ENCODE measurements at regions not wholly inside any gene's neighbourhood (a gene's known extent, or its start where the extent isn't known, plus 50 kb on each side); places are given as distances from the start of the nearest gene placed in this dataset.

GRCh38 chr2:122575076-122575475 is 819.6 kb downstream of the TSN start:
- peaks cover 4% of the 10 kb centered on the region for H3K9me3 Mint-ChIP-seq
- no peak for TF ChIP-seq CTCF (IDR thresholded peaks at IDR 0.05; ENCODE audit: unreplicated experiment in 3 of 3)
- no peak overlapping the region for H3K27ac Mint-ChIP-seq
- H3K27me3 Mint-ChIP-seq (ENCODE audit: low read depth), result no peaks in the 10 kb centered on the region
- H3K4me3 Mint-ChIP-seq, result no peak overlapping the region
- H3K36me3 Mint-ChIP-seq (ENCODE audit: low read depth), result no peaks in the 10 kb centered on the region
- no peaks in the 10 kb centered on the region for H3K4me1 Mint-ChIP-seq

GRCh38 chr2:122583159-122583917 is 827.9 kb downstream of the TSN start:
- Mint-ChIP-seq H3K27me3 (ENCODE audit: low read depth) (no peaks in the 10 kb centered on the region), H3K4me3 (no peak overlapping the region), H3K9me3 (peaks cover 15% of the 10 kb centered on the region), H3K27ac (no peak overlapping the region), H3K4me1 (no peaks in the 10 kb centered on the region), H3K36me3 (ENCODE audit: low read depth) (no peaks in the 10 kb centered on the region)
- no peak for TF ChIP-seq CTCF (IDR thresholded peaks at IDR 0.05; ENCODE audit: unreplicated experiment in 3 of 3)

- peaks cover 6% of the 10 kb centered on the region for H3K9me3 Mint-ChIP-seq
- H3K4me1 Mint-ChIP-seq, result no peaks in the 10 kb centered on the region
- no peaks in the 10 kb centered on the region for H3K36me3 Mint-ChIP-seq (ENCODE audit: low read depth)
- no peak for TF ChIP-seq CTCF (IDR thresholded peaks at IDR 0.05; ENCODE audit: unreplicated experiment in 3 of 3)
- H3K4me3 Mint-ChIP-seq, result no peak overlapping the region
- no peak overlapping the region for H3K27ac Mint-ChIP-seq
- no peaks in the 10 kb centered on the region for H3K27me3 Mint-ChIP-seq (ENCODE audit: low read depth)
These were observed 835.1 kb downstream of the TSN start for GRCh38 chr2:122590524-122590923.

- Mint-ChIP-seq H3K27me3 (ENCODE audit: low read depth) (no peaks in the 10 kb centered on the region), H3K9me3 (no peaks in the 10 kb centered on the region), H3K4me3 (no peak overlapping the region), H3K4me1 (peaks cover 13% of the 10 kb centered on the region), H3K36me3 (ENCODE audit: low read depth) (no peaks in the 10 kb centered on the region), H3K27ac (peak overlapping the region in 1 of 3 experiments; percentile 31)
- TF ChIP-seq CTCF (IDR thresholded peaks at IDR 0.05; ENCODE audit: unreplicated experiment in 3 of 3), result no peak
These were observed 839.6 kb downstream of the TSN start for GRCh38 chr2:122595065-122595464.

- Mint-ChIP-seq H3K4me3 (no peak overlapping the region), H3K4me1 (peaks cover 13% of the 10 kb centered on the region), H3K27me3 (ENCODE audit: low read depth) (no peaks in the 10 kb centered on the region), H3K36me3 (ENCODE audit: low read depth) (no peaks in the 10 kb centered on the region), H3K9me3 (no peaks in the 10 kb centered on the region), H3K27ac (peak overlapping the region in 2 of 3 experiments; percentile 6 to 70)
- no peak for TF ChIP-seq CTCF (IDR thresholded peaks at IDR 0.05; ENCODE audit: unreplicated experiment in 3 of 3)
These were observed 841.1 kb downstream of the TSN start for GRCh38 chr2:122596598-122596997.

- no peak overlapping the region for H3K27ac Mint-ChIP-seq
- peaks cover 13% of the 10 kb centered on the region for H3K4me1 Mint-ChIP-seq
- H3K4me3 Mint-ChIP-seq, result no peak overlapping the region
- H3K36me3 Mint-ChIP-seq (ENCODE audit: low read depth), result no peaks in the 10 kb centered on the region
- H3K9me3 Mint-ChIP-seq, result no peaks in the 10 kb centered on the region
- H3K27me3 Mint-ChIP-seq (ENCODE audit: low read depth), result no peaks in the 10 kb centered on the region
- TF ChIP-seq CTCF (IDR thresholded peaks at IDR 0.05; ENCODE audit: unreplicated experiment in 3 of 3), result no peak
These were observed 843.3 kb downstream of the TSN start for GRCh38 chr2:122598784-122599183.
